HL-60 (cell line): ENCODE measurements at regions not wholly inside any gene's neighbourhood (a gene's known extent, or its start where the extent isn't known, plus 50 kb on each side); places are given as distances from the start of the nearest gene placed in this dataset.

Source experiments
- DNase-seq, 2 experiments: peaks; one replicate each; pipeline ENCODE4 v3.0.0-alpha.2; 2010 to 2020; ENCODE audit warnings: low read depth in 1 of 2, low spot score in 1 of 2
- H3K27ac ChIP-seq: fragments of 250-450 bp; sonication (Bioruptor Pico); replicated peaks from 2 replicates; pipeline ENCODE4 v1.5.1; 2020; ENCODE audit warnings: mild to moderate bottlenecking, moderate library complexity
- H3K27me3 ChIP-seq: fragments of 250-450 bp; sonication (Bioruptor Pico); 2 replicates; pipeline ENCODE4 v1.5.1; 2021; ENCODE audit warnings: mild to moderate bottlenecking, moderate library complexity; ENCODE audit not compliant: insufficient read depth, poor library complexity, severe bottlenecking
- H3K4me3 ChIP-seq: replicated peaks from 2 replicates; pipeline ENCODE4 v1.5.1; 2011; ENCODE audit warnings: mild to moderate bottlenecking, control low read depth, low read length; ENCODE audit not compliant: insufficient read depth
- GABPA ChIP-seq: IDR thresholded peaks from 2 replicates; pipeline ENCODE4 v1.6.1; 2012; ENCODE audit warnings: low read depth
- POLR2AphosphoS5 ChIP-seq: IDR thresholded peaks from 2 replicates; pipeline ENCODE4 v1.6.1; 2012; ENCODE audit warnings: low read depth
- REST ChIP-seq: IDR thresholded peaks from 2 replicates; pipeline ENCODE4 v1.6.1; 2012; ENCODE audit warnings: low read depth; ENCODE audit not compliant: insufficient replicate concordance
- SPI1 ChIP-seq: IDR thresholded peaks from 2 replicates; pipeline ENCODE4 v1.6.1; 2012; ENCODE audit warnings: low read depth, mild to moderate bottlenecking, borderline replicate concordance
- TF ChIP-seq, protein P1 (sequence below): IDR thresholded peaks from one replicate; pipeline ENCODE4 v1.5.1; 2011; ENCODE audit warnings: low read length, control low read depth, inconsistent platforms; ENCODE audit not compliant: insufficient read depth

- no peak overlapping the region for H3K27ac ChIP-seq
- no peak overlapping the region for H3K4me3 ChIP-seq
- no peak for DNase-seq
- H3K27me3 ChIP-seq, result no peaks in the 10 kb centered on the region
- TF ChIP-seq GABPA (no peak), SPI1 (no peak), POLR2AphosphoS5 (no peak), REST (no peak)
- TF ChIP-seq, protein P1, sequence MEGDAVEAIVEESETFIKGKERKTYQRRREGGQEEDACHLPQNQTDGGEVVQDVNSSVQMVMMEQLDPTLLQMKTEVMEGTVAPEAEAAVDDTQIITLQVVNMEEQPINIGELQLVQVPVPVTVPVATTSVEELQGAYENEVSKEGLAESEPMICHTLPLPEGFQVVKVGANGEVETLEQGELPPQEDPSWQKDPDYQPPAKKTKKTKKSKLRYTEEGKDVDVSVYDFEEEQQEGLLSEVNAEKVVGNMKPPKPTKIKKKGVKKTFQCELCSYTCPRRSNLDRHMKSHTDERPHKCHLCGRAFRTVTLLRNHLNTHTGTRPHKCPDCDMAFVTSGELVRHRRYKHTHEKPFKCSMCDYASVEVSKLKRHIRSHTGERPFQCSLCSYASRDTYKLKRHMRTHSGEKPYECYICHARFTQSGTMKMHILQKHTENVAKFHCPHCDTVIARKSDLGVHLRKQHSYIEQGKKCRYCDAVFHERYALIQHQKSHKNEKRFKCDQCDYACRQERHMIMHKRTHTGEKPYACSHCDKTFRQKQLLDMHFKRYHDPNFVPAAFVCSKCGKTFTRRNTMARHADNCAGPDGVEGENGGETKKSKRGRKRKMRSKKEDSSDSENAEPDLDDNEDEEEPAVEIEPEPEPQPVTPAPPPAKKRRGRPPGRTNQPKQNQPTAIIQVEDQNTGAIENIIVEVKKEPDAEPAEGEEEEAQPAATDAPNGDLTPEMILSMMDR, result no peak
Observed at GRCh38 chr4:57710053-57710452, 599.9 kb upstream of the IGFBP7 start.

- Histone ChIP-seq H3K4me3 (no peak overlapping the region), H3K27ac (no peak overlapping the region), H3K27me3 (no peaks in the 10 kb centered on the region)
- no peak for DNase-seq
- TF ChIP-seq SPI1, result no peak
- no peak for TF ChIP-seq REST
- TF ChIP-seq POLR2AphosphoS5, result no peak
Observed at GRCh38 chr4:57691370-57691769, 581.2 kb upstream of the IGFBP7 start.

DNA sequence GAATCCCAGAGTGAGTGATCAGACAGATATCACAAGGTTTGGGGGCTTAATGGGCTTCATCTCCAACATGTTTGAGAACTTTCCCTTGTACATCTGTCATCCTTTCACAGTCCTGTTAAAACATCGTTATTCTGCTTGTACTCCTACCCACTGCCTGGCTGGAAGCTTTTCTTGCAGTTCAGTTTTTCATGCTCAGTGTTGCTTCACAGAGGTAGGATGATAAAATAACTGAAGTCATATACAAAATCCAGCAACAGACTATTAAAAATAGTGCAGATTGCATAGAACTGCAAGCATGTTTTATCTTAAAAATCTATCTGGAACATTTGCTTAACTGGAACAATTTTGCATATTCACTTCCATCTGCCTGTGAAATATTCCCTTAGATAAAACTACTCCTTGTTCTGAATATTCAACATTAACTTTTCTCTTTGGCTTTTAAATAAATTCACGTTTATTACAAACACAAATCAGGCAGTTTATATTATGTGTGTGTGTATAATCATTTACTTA lies 579.6 kb upstream of the IGFBP7 start:
- no peak for DNase-seq
- no peak overlapping the region for H3K27ac ChIP-seq
- TF ChIP-seq, protein P1, result no peak
- TF ChIP-seq POLR2AphosphoS5 (no peak), GABPA (no peak), REST (no peak), SPI1 (no peak)
- no peaks in the 10 kb centered on the region for H3K27me3 ChIP-seq
- H3K4me3 ChIP-seq, result no peak overlapping the region

GRCh38 chr4:57682275-57682674 lies 572.1 kb upstream of the IGFBP7 start:
- Histone ChIP-seq H3K27me3 (no peaks in the 10 kb centered on the region), H3K4me3 (no peak overlapping the region), H3K27ac (no peak overlapping the region)
- no peak for DNase-seq
- TF ChIP-seq POLR2AphosphoS5, result no peak
- TF ChIP-seq GABPA, result no peak
- TF ChIP-seq, protein P1, result no peak
- no peak for TF ChIP-seq REST
- no peak for TF ChIP-seq SPI1
